IMR-90 (cell line): ENCODE measurements at regions not wholly inside any gene's neighbourhood (a gene's known extent, or its start where the extent isn't known, plus 50 kb on each side); places are given as distances from the start of the nearest gene placed in this dataset.

Source experiments
- ATAC-seq: fragments of 200-7000 bp; cut with Tn5 transposase; 2 replicates; pipeline ENCODE4 v1.9.1; 2020; ENCODE audit warnings: low read depth, mild to moderate bottlenecking, moderate library complexity
- BruUV-seq: library from RNA; stranded (reverse); fragments of 400-500 nt; replicated peaks from 2 replicates; lab custom pipeline; 2021; lab: Mats Ljungman, UMichigan
- CTCF ChIA-PET: fragments of 300-600 bp; formaldehyde crosslinking; extraction: SDS; loops from one replicate; lab custom pipeline; 2021; ENCODE audit warnings: antibody characterized with exemption; lab: Yijun Ruan, JAX
- POLR2A ChIA-PET: fragments of 300-600 bp; sonication (Branson Sonifier 250); formaldehyde crosslinking; loops from one replicate; lab custom pipeline; 2022; ENCODE audit warnings: antibody characterized with exemption; ENCODE audit not compliant: unreplicated experiment; lab: Charles Lee
- DNase-seq: peaks from one replicate; pipeline ENCODE4 v3.0.0; 2013
- H2AFZ ChIP-seq: replicated peaks from 2 replicates; pipeline ENCODE3; 2013; ENCODE audit warnings: low read length, mild to moderate bottlenecking; ENCODE audit not compliant: poor library complexity
- H2AK5ac ChIP-seq: 2 replicates; pipeline ENCODE4 v1.6.1; 2013; ENCODE audit warnings: low read depth, low read length, inconsistent platforms
- H2AK9ac ChIP-seq: replicated peaks from 2 replicates; pipeline ENCODE3; 2013; ENCODE audit warnings: mild to moderate bottlenecking, low read depth, low read length, moderate library complexity; ENCODE audit not compliant: poor library complexity
- H2BK120ac ChIP-seq: 2 replicates; pipeline ENCODE4 v1.6.1; 2013; ENCODE audit warnings: low read depth, low read length, inconsistent platforms
- H2BK15ac ChIP-seq: 3 replicates; pipeline ENCODE4 v1.6.1; 2013; ENCODE audit warnings: low read depth, low read length, inconsistent platforms
- H2BK20ac ChIP-seq: 2 replicates; pipeline ENCODE4 v1.6.1; 2013; ENCODE audit warnings: low read depth, mild to moderate bottlenecking, inconsistent platforms, low read length, moderate library complexity
- H2BK5ac ChIP-seq: 2 replicates; pipeline ENCODE4 v1.6.1; 2013; ENCODE audit warnings: mild to moderate bottlenecking, low read depth, low read length, inconsistent platforms; ENCODE audit not compliant: poor library complexity, severe bottlenecking
- H3K14ac ChIP-seq: replicated peaks from 2 replicates; pipeline ENCODE4 v1.6.1; 2013; ENCODE audit warnings: low read depth, low read length, inconsistent platforms
- H3K18ac ChIP-seq: 2 replicates; pipeline ENCODE4 v1.6.1; 2013; ENCODE audit warnings: low read depth, low read length, control low read depth
- H3K23ac ChIP-seq: 2 replicates; pipeline ENCODE4 v1.6.1; 2013; ENCODE audit warnings: low read depth, low read length, inconsistent platforms
- H3K27ac ChIP-seq: 2 replicates; pipeline ENCODE4 v1.5.1; 2013; ENCODE audit warnings: mild to moderate bottlenecking, control low read depth, low read length; ENCODE audit not compliant: insufficient read depth
- H3K27me3 ChIP-seq: 2 replicates; pipeline ENCODE4 v1.6.1; 2013; ENCODE audit warnings: low read length; ENCODE audit not compliant: control insufficient read depth, insufficient read depth
- H3K36me3 ChIP-seq: 2 replicates; pipeline ENCODE4 v1.6.1; 2013; ENCODE audit warnings: low read length, mixed read lengths; ENCODE audit not compliant: control insufficient read depth, insufficient read depth
- H3K4ac ChIP-seq: 2 replicates; pipeline ENCODE4 v1.6.1; 2013; ENCODE audit warnings: low read depth, low read length, inconsistent platforms
- H3K4me1 ChIP-seq: 2 replicates; pipeline ENCODE4 v1.6.1; 2013; ENCODE audit warnings: low read length, mixed read lengths; ENCODE audit not compliant: control insufficient read depth, insufficient read depth
- H3K4me2 ChIP-seq: 2 replicates; pipeline ENCODE4 v1.6.1; 2013; ENCODE audit warnings: low read depth, mild to moderate bottlenecking, control low read depth, low read length, moderate library complexity
- H3K4me3 ChIP-seq: 2 replicates; pipeline ENCODE4 v1.5.1; 2013; ENCODE audit warnings: low read depth, mild to moderate bottlenecking, control low read depth, low read length, moderate library complexity; ENCODE audit not compliant: insufficient read depth
- H3K56ac ChIP-seq: 2 replicates; pipeline ENCODE4 v1.6.1; 2013; ENCODE audit warnings: low read length, inconsistent platforms; ENCODE audit not compliant: insufficient read depth; ENCODE audit errors: extremely low read depth
- H3K79me1 ChIP-seq, 2 experiments: 2 replicates each; pipeline ENCODE4 v1.6.1; 2013; ENCODE audit warnings: low read length in 2 of 2, inconsistent platforms in 1 of 2, low read depth in 1 of 2
- H3K9ac ChIP-seq: 2 replicates; pipeline ENCODE4 v1.6.1; 2013; ENCODE audit warnings: low read depth, low read length, control low read depth
- H3K9me1 ChIP-seq: 2 replicates; pipeline ENCODE4 v1.6.1; 2013; ENCODE audit warnings: low read length, inconsistent platforms; ENCODE audit not compliant: insufficient read depth
- H3K9me3 ChIP-seq: 2 replicates; pipeline ENCODE4 v1.6.1; 2013; ENCODE audit warnings: low read length; ENCODE audit not compliant: control insufficient read depth, insufficient read depth
- H4K20me1 ChIP-seq: 2 replicates; pipeline ENCODE4 v1.6.1; 2013; ENCODE audit warnings: low read length, inconsistent platforms; ENCODE audit not compliant: insufficient read depth
- H4K5ac ChIP-seq: 2 replicates; pipeline ENCODE4 v1.6.1; 2013; ENCODE audit warnings: mild to moderate bottlenecking, low read depth, low read length, control low read depth
- H4K8ac ChIP-seq, 2 experiments: 2 replicates each; pipeline ENCODE4 v1.6.1; 2013; ENCODE audit warnings: low read depth in 2 of 2, low read length in 2 of 2, control low read depth in 1 of 2, inconsistent platforms in 1 of 2
- H4K91ac ChIP-seq: 2 replicates; pipeline ENCODE4 v1.6.1; 2013; ENCODE audit warnings: low read depth, low read length, inconsistent platforms; ENCODE audit not compliant: insufficient read depth
- BHLHE40 ChIP-seq: fragments of 150-350 bp; IDR thresholded peaks from 2 replicates; pipeline ENCODE4 v1.6.1; 2016; ENCODE audit warnings: mild to moderate bottlenecking, low read depth, low read length
- WGBS, 2 experiments: methylation state at CpG; one replicate each; pipeline versions ENCODE4 v1.1.5 to v1.1.7; 2013; ENCODE audit warnings: missing lambda C conversion rate in 2 of 2; ENCODE audit not compliant: insufficient read length in 1 of 2; ENCODE audit errors: extremely low coverage in 2 of 2; 5-methylcytosine and 5-hydroxymethylcytosine counted together
- dilution Hi-C: fragments of 300-500 bp; cut with HindIII; formaldehyde crosslinking; loops from one replicate; pipeline ENCODE4 v1.14.3; 2018; ENCODE audit warnings: low sequenced_read_pairs; ENCODE audit not compliant: unreplicated experiment
- in situ Hi-C: fragments of 300-500 bp; cut with MboI; formaldehyde crosslinking; loops from 3 replicates; pipeline ENCODE4 v1.14.3; 2019; ENCODE audit warnings: low sequenced_read_pairs, inconsistent platforms, mixed read lengths
- intact Hi-C: fragments of 100-400 bp; cut with micrococcal nuclease; formaldehyde crosslinking; loops from 2 replicates; pipeline ENCODE4 v1.10.0; 2022
- TF ChIP-seq, protein P1 (sequence below): fragments of 150-350 bp; IDR thresholded peaks from 2 replicates; pipeline ENCODE4 v1.6.1; 2016; ENCODE audit warnings: low read depth, mild to moderate bottlenecking, low read length, moderate library complexity, borderline replicate concordance

DNA sequence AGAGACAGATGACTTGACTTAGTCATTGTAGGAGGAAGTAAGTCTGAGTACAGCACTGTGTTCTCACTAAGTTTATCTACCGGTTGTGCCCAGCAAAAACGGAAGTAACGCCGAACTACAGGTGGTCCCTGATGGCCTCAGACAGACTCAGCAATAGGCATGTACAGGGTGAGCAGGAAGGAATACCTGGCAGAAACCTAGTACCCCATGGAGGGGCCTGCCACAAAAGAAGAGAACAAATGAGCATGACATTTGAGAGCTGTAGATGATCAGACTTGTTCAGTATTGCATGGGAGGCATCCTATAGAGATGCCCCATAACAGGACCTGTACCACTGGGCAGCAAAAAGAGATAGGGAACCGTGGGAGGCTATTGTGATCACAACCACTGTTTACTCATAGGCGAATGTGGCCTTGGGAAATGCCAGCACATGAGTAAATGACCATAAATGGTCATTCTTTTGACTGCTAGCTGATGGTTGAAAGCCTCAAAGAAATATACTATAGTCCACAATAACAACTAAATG lies 106.4 kb upstream of the TAB2 start:
- H3K36me3 ChIP-seq: no peaks in the 10 kb centered on the region
- H2BK15ac ChIP-seq: peak overlapping the region; percentile 78; the same call in 2 of the 3 replicates
- POLR2A ChIA-PET: no interaction called here
- H3K27ac ChIP-seq: no peak overlapping the region
- no peak overlapping the region for H3K4me2 ChIP-seq
- peak overlapping the region; percentile 59; the same call in 1 of the 2 replicates for H2AK5ac ChIP-seq
- H3K4me3 ChIP-seq: no peak overlapping the region
- no peak overlapping the region for H2BK5ac ChIP-seq
- peak overlapping the region; percentile 59 for H2BK20ac ChIP-seq
- no peak overlapping the region for H3K23ac ChIP-seq
- H3K9me3 ChIP-seq: no peaks in the 10 kb centered on the region
- H3K18ac ChIP-seq: peak overlapping the region; percentile 54
- peak overlapping the region; percentile 46 for H3K56ac ChIP-seq
- intact Hi-C loops (loop anchor here (10.0 kb wide), 1 partner anchor 176 kb away; no protein-coding TSS in a partner anchor), in situ Hi-C loops (no loop called here), dilution Hi-C loops (no loop called here)
- H4K8ac ChIP-seq: peak overlapping the region in 1 of 2 experiments; percentile 66; a peak in 3 of 4 replicates
- peak; percentile 35; the same call in 1 of the 2 replicates for TF ChIP-seq BHLHE40
- TF ChIP-seq, protein P1, sequence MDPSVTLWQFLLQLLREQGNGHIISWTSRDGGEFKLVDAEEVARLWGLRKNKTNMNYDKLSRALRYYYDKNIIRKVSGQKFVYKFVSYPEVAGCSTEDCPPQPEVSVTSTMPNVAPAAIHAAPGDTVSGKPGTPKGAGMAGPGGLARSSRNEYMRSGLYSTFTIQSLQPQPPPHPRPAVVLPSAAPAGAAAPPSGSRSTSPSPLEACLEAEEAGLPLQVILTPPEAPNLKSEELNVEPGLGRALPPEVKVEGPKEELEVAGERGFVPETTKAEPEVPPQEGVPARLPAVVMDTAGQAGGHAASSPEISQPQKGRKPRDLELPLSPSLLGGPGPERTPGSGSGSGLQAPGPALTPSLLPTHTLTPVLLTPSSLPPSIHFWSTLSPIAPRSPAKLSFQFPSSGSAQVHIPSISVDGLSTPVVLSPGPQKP: no peak
- no peaks in the 10 kb centered on the region for H4K20me1 ChIP-seq
- H3K14ac ChIP-seq: peak overlapping the region; percentile 25; the same call in 1 of the 2 replicates
- H3K4ac ChIP-seq: peak overlapping the region; percentile 85
- peak overlapping the region; percentile 62 for H4K5ac ChIP-seq
- H2AFZ ChIP-seq: no peak overlapping the region
- peaks cover 23% of the 10 kb centered on the region for H3K4me1 ChIP-seq
- ATAC-seq (no peak), DNase-seq (peak; percentile 43)
- peaks cover 15% of the 10 kb centered on the region for H3K9me1 ChIP-seq
- H2AK9ac ChIP-seq: no peak overlapping the region
- BruUV-seq: no TSS peak
- peak overlapping the region; percentile 71 for H4K91ac ChIP-seq
- no peaks in the 10 kb centered on the region for H3K79me1 ChIP-seq
- H3K9ac ChIP-seq: no peak overlapping the region
- H2BK120ac ChIP-seq: peak overlapping the region; percentile 85
- no peaks in the 10 kb centered on the region; the same call in 1 of the 2 replicates for H3K27me3 ChIP-seq
- CTCF ChIA-PET: no interaction called here
- no CpG with 5 or more reads among the region's 6 CpGs for WGBS, 2 experiments
